ENCODE measurements at regions not wholly inside any gene's neighbourhood (a gene's known extent, or its start where the extent isn't known, plus 50 kb on each side); places are given as distances from the start of the nearest gene placed in this dataset.

DNA sequence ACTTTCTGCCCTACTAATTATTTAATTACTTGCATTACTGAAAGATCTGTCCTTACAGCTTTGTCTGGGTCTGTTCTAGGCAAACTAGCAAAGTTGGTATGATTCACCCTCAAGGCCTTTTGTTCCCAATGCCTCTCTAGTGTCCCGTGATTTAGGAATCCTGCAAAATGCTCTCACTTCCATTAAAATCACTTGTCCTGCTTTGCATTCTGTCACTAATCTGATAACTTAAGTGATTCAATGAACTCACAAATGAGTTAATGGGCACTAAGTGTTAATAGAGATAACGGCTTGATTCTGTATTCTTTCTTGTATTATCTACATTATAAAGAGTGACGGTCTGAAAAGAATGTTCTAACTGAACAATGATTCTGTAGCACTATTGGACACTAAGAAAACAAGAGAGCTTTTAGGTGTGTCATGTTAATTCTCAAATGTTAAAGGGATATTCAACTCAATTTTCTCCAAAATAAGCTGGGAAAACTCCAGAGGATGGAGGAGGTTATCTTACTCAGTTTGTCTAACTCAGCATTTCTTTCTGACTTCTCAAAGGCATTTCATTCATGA lies 697.3 kb downstream of the CETN3 start (continued):
- TF ChIP-seq, protein P1, sequence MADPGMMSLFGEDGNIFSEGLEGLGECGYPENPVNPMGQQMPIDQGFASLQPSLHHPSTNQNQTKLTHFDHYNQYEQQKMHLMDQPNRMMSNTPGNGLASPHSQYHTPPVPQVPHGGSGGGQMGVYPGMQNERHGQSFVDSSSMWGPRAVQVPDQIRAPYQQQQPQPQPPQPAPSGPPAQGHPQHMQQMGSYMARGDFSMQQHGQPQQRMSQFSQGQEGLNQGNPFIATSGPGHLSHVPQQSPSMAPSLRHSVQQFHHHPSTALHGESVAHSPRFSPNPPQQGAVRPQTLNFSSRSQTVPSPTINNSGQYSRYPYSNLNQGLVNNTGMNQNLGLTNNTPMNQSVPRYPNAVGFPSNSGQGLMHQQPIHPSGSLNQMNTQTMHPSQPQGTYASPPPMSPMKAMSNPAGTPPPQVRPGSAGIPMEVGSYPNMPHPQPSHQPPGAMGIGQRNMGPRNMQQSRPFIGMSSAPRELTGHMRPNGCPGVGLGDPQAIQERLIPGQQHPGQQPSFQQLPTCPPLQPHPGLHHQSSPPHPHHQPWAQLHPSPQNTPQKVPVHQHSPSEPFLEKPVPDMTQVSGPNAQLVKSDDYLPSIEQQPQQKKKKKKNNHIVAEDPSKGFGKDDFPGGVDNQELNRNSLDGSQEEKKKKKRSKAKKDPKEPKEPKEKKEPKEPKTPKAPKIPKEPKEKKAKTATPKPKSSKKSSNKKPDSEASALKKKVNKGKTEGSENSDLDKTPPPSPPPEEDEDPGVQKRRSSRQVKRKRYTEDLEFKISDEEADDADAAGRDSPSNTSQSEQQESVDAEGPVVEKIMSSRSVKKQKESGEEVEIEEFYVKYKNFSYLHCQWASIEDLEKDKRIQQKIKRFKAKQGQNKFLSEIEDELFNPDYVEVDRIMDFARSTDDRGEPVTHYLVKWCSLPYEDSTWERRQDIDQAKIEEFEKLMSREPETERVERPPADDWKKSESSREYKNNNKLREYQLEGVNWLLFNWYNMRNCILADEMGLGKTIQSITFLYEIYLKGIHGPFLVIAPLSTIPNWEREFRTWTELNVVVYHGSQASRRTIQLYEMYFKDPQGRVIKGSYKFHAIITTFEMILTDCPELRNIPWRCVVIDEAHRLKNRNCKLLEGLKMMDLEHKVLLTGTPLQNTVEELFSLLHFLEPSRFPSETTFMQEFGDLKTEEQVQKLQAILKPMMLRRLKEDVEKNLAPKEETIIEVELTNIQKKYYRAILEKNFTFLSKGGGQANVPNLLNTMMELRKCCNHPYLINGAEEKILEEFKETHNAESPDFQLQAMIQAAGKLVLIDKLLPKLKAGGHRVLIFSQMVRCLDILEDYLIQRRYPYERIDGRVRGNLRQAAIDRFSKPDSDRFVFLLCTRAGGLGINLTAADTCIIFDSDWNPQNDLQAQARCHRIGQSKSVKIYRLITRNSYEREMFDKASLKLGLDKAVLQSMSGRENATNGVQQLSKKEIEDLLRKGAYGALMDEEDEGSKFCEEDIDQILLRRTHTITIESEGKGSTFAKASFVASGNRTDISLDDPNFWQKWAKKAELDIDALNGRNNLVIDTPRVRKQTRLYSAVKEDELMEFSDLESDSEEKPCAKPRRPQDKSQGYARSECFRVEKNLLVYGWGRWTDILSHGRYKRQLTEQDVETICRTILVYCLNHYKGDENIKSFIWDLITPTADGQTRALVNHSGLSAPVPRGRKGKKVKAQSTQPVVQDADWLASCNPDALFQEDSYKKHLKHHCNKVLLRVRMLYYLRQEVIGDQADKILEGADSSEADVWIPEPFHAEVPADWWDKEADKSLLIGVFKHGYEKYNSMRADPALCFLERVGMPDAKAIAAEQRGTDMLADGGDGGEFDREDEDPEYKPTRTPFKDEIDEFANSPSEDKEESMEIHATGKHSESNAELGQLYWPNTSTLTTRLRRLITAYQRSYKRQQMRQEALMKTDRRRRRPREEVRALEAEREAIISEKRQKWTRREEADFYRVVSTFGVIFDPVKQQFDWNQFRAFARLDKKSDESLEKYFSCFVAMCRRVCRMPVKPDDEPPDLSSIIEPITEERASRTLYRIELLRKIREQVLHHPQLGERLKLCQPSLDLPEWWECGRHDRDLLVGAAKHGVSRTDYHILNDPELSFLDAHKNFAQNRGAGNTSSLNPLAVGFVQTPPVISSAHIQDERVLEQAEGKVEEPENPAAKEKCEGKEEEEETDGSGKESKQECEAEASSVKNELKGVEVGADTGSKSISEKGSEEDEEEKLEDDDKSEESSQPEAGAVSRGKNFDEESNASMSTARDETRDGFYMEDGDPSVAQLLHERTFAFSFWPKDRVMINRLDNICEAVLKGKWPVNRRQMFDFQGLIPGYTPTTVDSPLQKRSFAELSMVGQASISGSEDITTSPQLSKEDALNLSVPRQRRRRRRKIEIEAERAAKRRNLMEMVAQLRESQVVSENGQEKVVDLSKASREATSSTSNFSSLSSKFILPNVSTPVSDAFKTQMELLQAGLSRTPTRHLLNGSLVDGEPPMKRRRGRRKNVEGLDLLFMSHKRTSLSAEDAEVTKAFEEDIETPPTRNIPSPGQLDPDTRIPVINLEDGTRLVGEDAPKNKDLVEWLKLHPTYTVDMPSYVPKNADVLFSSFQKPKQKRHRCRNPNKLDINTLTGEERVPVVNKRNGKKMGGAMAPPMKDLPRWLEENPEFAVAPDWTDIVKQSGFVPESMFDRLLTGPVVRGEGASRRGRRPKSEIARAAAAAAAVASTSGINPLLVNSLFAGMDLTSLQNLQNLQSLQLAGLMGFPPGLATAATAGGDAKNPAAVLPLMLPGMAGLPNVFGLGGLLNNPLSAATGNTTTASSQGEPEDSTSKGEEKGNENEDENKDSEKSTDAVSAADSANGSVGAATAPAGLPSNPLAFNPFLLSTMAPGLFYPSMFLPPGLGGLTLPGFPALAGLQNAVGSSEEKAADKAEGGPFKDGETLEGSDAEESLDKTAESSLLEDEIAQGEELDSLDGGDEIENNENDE (IDR thresholded peaks at IDR 0.05; ENCODE audit: insufficient replicate concordance, low read length): no peak
- TF ChIP-seq JUND (IDR thresholded peaks at IDR 0.05; ENCODE audit: low read length) (no peak), BACH1 (IDR thresholded peaks at IDR 0.05; ENCODE audit: low read length) (no peak), TAF7 (optimal IDR thresholded peaks at IDR 0.05; ENCODE audit: borderline replicate concordance, low read depth, low read length) (no peak), TCF12 (IDR thresholded peaks at IDR 0.05; ENCODE audit: low read depth, low read length) (no peak), GABPA (IDR thresholded peaks at IDR 0.05; ENCODE audit: borderline replicate concordance, insufficient read depth, low read length) (no peak)
- TF ChIP-seq, protein P2, sequence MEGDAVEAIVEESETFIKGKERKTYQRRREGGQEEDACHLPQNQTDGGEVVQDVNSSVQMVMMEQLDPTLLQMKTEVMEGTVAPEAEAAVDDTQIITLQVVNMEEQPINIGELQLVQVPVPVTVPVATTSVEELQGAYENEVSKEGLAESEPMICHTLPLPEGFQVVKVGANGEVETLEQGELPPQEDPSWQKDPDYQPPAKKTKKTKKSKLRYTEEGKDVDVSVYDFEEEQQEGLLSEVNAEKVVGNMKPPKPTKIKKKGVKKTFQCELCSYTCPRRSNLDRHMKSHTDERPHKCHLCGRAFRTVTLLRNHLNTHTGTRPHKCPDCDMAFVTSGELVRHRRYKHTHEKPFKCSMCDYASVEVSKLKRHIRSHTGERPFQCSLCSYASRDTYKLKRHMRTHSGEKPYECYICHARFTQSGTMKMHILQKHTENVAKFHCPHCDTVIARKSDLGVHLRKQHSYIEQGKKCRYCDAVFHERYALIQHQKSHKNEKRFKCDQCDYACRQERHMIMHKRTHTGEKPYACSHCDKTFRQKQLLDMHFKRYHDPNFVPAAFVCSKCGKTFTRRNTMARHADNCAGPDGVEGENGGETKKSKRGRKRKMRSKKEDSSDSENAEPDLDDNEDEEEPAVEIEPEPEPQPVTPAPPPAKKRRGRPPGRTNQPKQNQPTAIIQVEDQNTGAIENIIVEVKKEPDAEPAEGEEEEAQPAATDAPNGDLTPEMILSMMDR (IDR thresholded peaks at IDR 0.05; ENCODE audit: control extremely low read depth in 1 of 3, insufficient read depth in 1 of 3, low read depth in 1 of 3, low read length in 3 of 3): no peak
